DOHH2 (cell line): ENCODE measurements at regions not wholly inside any gene's neighbourhood (a gene's known extent, or its start where the extent isn't known, plus 50 kb on each side); places are given as distances from the start of the nearest gene placed in this dataset.

Experiments used
- CTCF ChIP-seq: fragments of 200-600 bp; sonication (generic); IDR thresholded peaks from one replicate; pipeline ENCODE4 v1.5.1; 2014; ENCODE audit warnings: antibody characterized with exemption, mild to moderate bottlenecking, low read depth, low read length; ENCODE audit not compliant: poor library complexity, severe bottlenecking
- EZH2phosphoT487 ChIP-seq: fragments of 200-600 bp; sonication (generic); IDR thresholded peaks from 2 replicates; pipeline ENCODE4 v1.6.1; 2017; ENCODE audit warnings: borderline replicate concordance, mild to moderate bottlenecking, antibody characterized with exemption, low read length, moderate library complexity, mixed read lengths

DNA sequence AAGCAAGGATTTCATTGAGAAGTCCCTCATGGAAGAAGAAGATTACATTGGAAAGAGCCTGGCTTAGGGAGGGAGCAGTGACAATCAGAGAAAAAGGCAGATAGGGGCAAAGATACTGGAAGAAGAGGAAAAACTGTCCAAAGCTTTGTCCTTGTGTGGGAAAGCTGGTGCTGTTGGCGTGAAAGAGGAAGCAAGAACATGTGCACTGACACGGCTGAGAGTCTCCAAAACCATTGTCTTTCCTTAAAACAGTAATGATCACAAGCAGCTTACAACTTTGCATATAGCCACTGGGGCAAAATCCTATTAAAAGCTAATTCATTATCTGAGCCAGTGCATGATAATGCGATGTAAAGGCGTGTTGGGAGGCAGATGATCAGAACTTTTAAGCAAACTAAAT is 85.1 kb upstream of the ESR1 start:
- TF ChIP-seq CTCF (no peak), EZH2phosphoT487 (no peak)
